ENCODE measurements at regions not wholly inside any gene's neighbourhood (a gene's known extent, or its start where the extent isn't known, plus 50 kb on each side); places are given as distances from the start of the nearest gene placed in this dataset.

DNA sequence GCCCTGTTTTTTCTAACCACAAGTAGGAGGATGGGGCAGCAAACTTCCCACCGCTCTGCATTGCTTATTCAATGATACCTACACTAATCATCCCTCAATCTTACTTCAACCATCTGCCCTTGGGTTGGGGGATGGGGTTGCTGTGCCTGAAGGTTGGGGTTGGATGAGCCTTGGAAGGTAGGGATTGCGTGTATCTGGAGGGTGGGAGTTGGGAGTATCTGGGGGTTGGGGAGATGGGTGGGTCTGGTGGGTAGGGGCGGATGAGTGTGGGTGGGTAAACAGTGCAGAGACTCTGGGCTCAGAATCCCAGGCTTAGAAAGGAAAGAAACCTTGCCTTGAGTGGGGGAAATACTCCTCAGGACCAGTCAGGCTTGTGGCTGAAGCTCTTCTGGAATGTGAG, 467.4 kb downstream of the DIRAS2 start:
- TF ChIP-seq EP300 (IDR thresholded peaks at IDR 0.05; ENCODE audit: borderline replicate concordance) = no peak
- no peak for TF ChIP-seq CEBPB (IDR thresholded peaks at IDR 0.05)
- no peak for TF ChIP-seq CREB1 (IDR thresholded peaks at IDR 0.05; ENCODE audit: low read depth)
- no peak for TF ChIP-seq EGR1 (IDR thresholded peaks at IDR 0.05)
- TF ChIP-seq NFIC (IDR thresholded peaks at IDR 0.05) = no peak
- no peak for TF ChIP-seq MAX (IDR thresholded peaks at IDR 0.05)
- TF ChIP-seq, protein P1, sequence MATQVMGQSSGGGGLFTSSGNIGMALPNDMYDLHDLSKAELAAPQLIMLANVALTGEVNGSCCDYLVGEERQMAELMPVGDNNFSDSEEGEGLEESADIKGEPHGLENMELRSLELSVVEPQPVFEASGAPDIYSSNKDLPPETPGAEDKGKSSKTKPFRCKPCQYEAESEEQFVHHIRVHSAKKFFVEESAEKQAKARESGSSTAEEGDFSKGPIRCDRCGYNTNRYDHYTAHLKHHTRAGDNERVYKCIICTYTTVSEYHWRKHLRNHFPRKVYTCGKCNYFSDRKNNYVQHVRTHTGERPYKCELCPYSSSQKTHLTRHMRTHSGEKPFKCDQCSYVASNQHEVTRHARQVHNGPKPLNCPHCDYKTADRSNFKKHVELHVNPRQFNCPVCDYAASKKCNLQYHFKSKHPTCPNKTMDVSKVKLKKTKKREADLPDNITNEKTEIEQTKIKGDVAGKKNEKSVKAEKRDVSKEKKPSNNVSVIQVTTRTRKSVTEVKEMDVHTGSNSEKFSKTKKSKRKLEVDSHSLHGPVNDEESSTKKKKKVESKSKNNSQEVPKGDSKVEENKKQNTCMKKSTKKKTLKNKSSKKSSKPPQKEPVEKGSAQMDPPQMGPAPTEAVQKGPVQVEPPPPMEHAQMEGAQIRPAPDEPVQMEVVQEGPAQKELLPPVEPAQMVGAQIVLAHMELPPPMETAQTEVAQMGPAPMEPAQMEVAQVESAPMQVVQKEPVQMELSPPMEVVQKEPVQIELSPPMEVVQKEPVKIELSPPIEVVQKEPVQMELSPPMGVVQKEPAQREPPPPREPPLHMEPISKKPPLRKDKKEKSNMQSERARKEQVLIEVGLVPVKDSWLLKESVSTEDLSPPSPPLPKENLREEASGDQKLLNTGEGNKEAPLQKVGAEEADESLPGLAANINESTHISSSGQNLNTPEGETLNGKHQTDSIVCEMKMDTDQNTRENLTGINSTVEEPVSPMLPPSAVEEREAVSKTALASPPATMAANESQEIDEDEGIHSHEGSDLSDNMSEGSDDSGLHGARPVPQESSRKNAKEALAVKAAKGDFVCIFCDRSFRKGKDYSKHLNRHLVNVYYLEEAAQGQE (IDR thresholded peaks at IDR 0.05; ENCODE audit: low read depth) = no peak
- TF ChIP-seq RAD21 (IDR thresholded peaks at IDR 0.05; ENCODE audit: low read depth) = no peak
- no peak for TF ChIP-seq TCF12 (IDR thresholded peaks at IDR 0.05; ENCODE audit: low read depth)
- TF ChIP-seq YY1 (IDR thresholded peaks at IDR 0.05; ENCODE audit: low read depth) = no peak
- TF ChIP-seq TAF1 (IDR thresholded peaks at IDR 0.05; ENCODE audit: low read depth) = no peak
- TF ChIP-seq FOXM1 (IDR thresholded peaks at IDR 0.05; ENCODE audit: borderline replicate concordance, low read depth) = no peak
- TF ChIP-seq TEAD4 (IDR thresholded peaks at IDR 0.05) = no peak
